OCI-LY7 (cell line): ENCODE measurements at regions not wholly inside any gene's neighbourhood (a gene's known extent, or its start where the extent isn't known, plus 50 kb on each side); places are given as distances from the start of the nearest gene placed in this dataset.

Source experiments
- EZH2phosphoT487 ChIP-seq: fragments of 200-600 bp; sonication (generic); IDR thresholded peaks from 2 replicates; pipeline ENCODE4 v1.6.1; 2018; ENCODE audit warnings: low read depth, borderline replicate concordance, mild to moderate bottlenecking, mixed run types, antibody characterized with exemption, low read length, moderate library complexity, mixed read lengths
- TF ChIP-seq, protein P1 (sequence below): fragments of 200-600 bp; sonication (generic); conservative IDR thresholded peaks from 2 replicates; pipeline ENCODE4 v1.5.1; 2014; ENCODE audit warnings: mild to moderate bottlenecking, antibody characterized with exemption, low read length, moderate library complexity, mixed read lengths

- TF ChIP-seq, protein P1, sequence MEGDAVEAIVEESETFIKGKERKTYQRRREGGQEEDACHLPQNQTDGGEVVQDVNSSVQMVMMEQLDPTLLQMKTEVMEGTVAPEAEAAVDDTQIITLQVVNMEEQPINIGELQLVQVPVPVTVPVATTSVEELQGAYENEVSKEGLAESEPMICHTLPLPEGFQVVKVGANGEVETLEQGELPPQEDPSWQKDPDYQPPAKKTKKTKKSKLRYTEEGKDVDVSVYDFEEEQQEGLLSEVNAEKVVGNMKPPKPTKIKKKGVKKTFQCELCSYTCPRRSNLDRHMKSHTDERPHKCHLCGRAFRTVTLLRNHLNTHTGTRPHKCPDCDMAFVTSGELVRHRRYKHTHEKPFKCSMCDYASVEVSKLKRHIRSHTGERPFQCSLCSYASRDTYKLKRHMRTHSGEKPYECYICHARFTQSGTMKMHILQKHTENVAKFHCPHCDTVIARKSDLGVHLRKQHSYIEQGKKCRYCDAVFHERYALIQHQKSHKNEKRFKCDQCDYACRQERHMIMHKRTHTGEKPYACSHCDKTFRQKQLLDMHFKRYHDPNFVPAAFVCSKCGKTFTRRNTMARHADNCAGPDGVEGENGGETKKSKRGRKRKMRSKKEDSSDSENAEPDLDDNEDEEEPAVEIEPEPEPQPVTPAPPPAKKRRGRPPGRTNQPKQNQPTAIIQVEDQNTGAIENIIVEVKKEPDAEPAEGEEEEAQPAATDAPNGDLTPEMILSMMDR = no peak
- no peak for TF ChIP-seq EZH2phosphoT487
Observed at GRCh38 chrY:11334151-11334550, 1366.9 kb upstream of the USP9Y start.
